HG02678 (cell line): ENCODE measurements at regions not wholly inside any gene's neighbourhood (a gene's known extent, or its start where the extent isn't known, plus 50 kb on each side); places are given as distances from the start of the nearest gene placed in this dataset.
"Not testable (repeated sequence)": the region's sequence is repeated elsewhere in the genome, so short reads cannot be mapped to it uniquely, and the experiment has no call there.

Experiments
- ATAC-seq: cut with Tn5 transposase; IDR thresholded peaks from one replicate; pipeline ENCODE4 v1.9.1; 2021; ENCODE audit warnings: mild to moderate bottlenecking, moderate library complexity; ENCODE audit not compliant: unreplicated experiment

DNA sequence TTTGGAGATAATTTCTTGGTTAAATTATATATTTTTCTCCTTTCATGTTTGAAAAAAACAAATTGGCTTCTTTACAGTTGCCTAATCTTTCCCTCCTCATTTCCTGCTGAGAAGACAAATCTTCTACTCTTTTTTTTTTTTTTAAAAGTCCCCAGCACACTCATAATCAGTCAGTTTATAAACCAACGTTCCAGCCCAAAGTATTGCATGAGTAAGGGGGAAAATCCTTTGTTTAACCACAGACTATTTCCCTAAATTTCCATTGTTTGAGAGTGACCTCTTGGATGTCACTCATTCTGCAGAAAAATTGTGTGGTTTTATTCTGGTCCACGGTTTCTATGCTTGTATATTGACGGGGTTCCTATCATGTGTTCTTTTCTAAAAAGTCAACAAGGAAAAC, 55.1 kb upstream of the TLR4 start:
- no peak for ATAC-seq

DNA sequence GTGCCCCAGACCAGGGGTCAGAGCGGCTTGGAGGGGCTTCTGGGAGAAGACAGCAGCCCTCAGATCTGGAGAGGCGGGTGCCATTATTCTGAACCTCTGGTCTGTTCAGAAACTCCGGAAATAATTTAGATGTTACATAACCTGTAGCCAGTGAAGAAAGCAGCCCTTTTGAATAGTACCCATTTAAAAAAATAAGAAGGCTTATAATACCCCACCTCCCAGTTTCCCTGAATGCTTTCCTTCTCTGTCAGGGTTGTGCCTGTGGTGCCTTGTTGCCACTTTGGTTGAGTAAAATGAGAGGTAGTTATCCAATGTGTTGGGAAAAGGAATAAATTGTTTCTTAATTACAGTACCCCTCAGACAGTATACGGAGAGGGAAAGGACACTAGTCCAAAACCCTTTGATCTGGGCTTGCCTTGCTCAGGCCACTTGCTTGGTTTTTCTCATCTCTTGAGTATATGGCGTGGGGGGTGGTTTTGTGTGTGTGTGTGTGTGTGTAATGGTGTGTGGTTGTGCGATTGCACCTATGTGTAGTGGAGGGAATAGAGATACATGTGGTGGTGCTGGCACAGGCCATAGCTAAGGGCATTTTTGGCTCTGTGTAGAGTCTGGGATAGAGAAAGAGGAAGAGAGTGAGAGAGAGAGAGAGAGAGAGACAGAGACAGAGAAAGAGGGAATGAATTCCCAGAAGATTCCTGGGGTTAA, 59.1 kb upstream of the TLR4 start:
- no peak for ATAC-seq

GRCh38 chr9:117644133-117644931, 59.9 kb upstream of the TLR4 start:
- peak; percentile 82 for ATAC-seq

GRCh38 chr9:117643288-117643654, 60.9 kb upstream of the TLR4 start:
- ATAC-seq, result no peak

- ATAC-seq, result not testable (repeated sequence)
Observed at GRCh38 chr9:117642571-117643287, 61.5 kb upstream of the TLR4 start.

GRCh38 chr9:117636681-117637080, 67.5 kb upstream of the TLR4 start:
- no peak for ATAC-seq

GRCh38 chr9:117625154-117625553, 79.0 kb upstream of the TLR4 start:
- no peak for ATAC-seq

GRCh38 chr9:117624106-117624505, 80.1 kb upstream of the TLR4 start:
- no peak for ATAC-seq

DNA sequence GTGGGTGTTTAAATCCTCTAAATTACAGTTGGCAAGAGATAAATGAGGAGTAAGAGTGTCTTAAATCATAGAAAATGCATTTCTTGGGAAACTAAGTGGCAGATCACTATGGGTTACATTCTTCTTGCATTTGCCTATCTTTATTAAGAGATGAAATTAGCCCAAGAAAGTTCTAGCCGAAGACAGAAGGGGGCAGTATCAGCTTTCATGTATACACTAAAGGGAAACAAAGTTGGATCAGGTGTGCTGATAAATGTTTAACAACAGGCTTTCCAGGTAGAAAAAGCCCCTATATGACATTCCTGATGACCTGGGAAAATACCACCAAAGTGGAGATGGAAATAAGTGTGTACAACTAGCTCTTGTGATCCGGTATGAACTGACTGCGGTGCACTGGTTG, 81.9 kb upstream of the TLR4 start:
- ATAC-seq, result no peak

- ATAC-seq, result no peak
Observed at GRCh38 chr9:117616431-117616831, 87.8 kb upstream of the TLR4 start.

DNA sequence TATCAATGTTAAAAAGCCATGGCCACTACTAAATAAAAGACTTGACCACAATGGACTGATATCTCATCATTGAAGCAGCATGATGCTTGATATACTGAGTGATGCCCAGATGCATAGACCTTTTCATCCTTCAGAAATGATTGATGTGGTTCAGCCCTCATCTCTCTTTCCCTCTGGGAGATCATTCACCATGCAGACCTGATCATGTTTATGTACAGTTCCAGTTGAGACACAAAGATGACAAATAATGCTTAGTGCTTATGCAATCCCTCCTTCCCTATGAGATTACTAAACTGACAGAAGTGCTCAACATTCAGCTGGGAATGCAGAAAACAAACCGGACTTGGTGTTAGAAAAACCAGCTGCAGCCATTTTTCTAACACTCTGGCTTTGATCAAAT, 91.9 kb upstream of the TLR4 start:
- ATAC-seq, result no peak

- no peak for ATAC-seq
Observed at GRCh38 chr9:117597977-117598376, 106.2 kb upstream of the TLR4 start.

- no peak for ATAC-seq
Observed at GRCh38 chr9:117596678-117597077, 107.5 kb upstream of the TLR4 start.

- no peak for ATAC-seq
Observed at GRCh38 chr9:117595650-117596049, 108.6 kb upstream of the TLR4 start.

DNA sequence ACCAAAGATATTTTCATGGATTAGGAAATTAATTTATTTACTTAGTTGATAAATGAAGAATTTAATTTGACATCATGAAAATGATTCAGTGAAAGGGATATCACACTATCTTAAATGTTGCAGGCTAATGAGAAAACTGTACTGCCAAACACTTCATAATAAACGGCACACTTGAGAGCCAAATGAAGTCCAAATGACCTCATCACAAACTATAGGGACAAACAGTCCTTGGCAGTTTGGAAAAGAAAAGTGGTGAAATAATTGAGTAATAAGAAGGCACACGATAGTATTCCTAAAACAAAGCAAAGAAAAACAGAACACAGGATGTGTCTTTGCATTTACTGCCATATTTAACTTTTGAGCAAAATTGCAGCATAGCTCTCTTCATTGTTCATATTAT, 116.9 kb upstream of the TLR4 start:
- no peak for ATAC-seq

DNA sequence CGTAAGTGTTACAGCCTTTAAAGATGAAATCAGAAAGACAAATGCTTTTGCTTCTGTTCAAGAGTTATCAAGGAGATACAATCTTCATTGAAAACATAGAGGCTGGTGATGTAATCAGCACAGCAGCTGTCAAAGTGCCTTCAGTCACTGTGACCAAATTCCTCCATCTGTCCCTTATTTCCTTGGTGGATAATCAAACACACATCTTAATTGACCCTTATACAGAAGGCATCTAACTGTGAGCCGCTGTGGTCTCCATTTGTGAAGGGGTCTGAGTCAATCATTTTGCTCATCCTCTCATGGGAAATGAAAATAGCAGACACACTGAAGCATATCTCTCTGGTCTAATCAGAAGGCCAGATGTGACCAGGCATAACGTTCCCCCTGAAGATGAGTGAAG, 130.1 kb upstream of the TLR4 start:
- ATAC-seq, result no peak

DNA sequence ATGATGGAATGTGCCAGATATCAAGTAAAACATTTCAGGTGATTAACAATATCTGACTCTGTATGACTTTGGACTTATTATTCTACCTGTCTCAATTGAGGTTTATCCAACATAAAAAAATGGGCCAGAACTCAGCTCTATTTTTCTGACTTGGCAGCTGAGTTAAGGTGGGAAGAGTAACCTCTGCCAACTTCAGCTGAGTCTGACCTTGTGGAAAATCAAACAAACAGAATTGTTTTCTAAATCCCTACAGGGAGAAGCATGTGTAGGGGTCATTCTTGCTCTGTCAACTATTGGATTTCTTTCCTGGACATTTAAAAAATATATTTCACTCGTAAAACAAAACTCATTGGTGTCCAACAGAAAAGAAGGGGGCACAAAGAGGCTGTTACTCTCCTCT, 139.4 kb upstream of the TLR4 start:
- ATAC-seq, result no peak

DNA sequence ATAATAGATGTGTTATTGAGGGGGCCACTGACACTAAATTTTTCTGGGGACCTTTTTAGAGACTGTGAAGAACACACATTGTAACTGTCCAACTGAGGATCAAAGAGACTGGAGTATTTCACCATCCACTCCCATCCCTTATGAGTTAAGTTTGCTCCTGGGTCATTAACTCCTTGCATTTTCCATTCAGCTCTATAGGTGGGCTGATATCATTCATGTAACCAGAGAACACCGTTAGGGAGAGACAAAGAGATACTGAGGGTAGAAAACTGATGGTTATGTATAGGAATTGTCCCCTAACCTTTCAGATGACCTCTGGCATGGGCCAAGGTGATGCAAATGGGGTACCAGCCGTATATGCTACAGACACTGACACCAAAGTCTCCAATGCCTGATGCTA, 142.4 kb upstream of the TLR4 start:
- ATAC-seq, result no peak

DNA sequence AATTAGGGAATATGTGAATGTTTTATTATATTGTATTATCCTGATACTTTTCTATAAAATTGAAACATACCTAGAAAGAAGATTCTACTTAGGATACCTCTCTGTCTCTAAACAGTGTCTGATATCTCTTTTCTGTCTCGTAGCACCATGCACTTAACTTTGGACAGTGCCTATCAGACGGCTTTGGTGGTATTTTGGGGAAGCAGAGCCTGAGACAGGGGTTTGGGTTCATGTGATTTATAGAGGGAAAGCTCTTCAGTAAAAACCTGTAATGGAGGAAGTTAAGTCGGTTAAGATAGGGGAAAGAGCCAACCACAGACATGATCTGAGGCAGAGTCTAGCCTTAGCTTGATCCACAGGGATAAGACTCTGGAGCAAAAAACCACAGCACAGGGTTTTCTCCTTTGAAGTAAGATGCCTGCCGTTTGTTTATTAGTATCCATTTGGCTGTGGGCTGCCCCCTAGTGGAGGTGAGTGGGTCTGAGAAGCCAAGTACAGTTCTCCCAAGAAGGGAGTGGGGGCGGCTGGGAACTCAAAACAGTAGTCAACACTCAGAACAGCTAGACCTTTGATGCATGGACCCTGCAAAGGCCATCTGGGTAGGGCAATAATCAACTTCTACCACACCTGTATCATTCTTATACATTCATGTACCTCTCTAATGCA, 141.2 kb upstream of the ASTN2 start:
- peak; percentile 87 for ATAC-seq

DNA sequence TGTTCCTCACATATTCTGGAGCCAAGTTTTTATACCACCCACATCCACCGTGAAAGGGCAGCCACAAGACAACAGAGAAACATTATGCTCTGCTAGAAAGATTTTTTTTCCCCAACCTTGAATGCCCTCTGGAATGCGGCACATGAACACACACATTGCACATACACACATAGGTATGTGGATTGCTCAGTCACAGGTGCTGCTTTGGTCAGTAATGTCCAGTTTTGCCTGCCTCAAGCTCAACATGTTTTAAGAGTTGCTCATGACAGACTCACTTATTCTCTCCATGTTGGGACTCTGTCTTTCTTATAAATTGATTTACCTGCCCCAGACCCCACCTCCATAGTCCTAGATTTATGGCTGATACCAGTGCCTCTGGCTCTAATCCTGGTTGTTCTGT, 138.0 kb upstream of the ASTN2 start:
- no peak for ATAC-seq

DNA sequence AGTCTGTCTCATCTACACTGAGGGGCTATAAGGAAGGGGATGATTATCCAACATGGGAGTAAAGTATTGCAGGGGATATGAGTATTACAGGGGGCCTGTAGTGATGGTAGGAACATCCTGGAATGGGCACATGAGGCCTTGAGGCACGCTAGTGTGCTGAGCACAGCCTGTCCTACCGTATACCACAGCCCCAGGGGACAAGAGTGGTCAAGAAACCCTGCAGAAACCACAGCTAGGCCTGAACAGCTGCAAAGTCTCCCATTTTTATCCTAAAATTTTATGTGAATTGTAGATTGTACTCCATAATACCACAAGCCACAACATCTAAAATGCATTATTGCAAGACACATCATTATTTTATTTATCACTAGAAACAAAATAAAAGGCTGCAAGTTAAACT, 136.3 kb upstream of the ASTN2 start:
- ATAC-seq, result no peak
